ENCODE measurements at regions not wholly inside any gene's neighbourhood (a gene's known extent, or its start where the extent isn't known, plus 50 kb on each side); places are given as distances from the start of the nearest gene placed in this dataset.

DNA sequence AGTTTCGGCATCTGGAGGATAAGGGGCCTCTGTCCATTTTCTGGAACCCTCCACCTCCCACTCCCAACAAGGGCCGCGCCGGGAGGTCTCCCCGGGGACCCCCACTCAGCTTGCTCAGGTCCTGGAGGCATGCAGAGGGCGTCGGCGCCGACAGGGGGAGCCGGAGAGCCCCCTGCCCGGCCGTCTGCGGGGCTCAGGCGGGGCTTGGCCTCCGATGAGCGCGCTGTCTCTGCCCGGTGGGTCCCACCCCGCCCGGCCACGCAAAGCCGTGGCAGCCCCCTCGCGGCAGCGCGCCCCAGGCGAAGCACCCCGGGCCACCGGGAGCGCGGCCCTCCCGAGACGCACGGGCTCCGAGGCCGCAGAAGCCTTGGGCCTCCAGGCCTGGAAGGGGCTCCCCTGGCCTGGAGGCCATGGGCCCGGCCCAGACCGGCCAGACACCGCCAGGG is 149.7 kb upstream of the ZNF536 start:
- no peak for DNase-seq
- in situ Hi-C loops (cut with HindIII; ENCODE audit: low pct_ligation_motif_present, low pct_unique_long_range_greater_than_20kb, low sequenced_read_pairs): no loop called here

DNA sequence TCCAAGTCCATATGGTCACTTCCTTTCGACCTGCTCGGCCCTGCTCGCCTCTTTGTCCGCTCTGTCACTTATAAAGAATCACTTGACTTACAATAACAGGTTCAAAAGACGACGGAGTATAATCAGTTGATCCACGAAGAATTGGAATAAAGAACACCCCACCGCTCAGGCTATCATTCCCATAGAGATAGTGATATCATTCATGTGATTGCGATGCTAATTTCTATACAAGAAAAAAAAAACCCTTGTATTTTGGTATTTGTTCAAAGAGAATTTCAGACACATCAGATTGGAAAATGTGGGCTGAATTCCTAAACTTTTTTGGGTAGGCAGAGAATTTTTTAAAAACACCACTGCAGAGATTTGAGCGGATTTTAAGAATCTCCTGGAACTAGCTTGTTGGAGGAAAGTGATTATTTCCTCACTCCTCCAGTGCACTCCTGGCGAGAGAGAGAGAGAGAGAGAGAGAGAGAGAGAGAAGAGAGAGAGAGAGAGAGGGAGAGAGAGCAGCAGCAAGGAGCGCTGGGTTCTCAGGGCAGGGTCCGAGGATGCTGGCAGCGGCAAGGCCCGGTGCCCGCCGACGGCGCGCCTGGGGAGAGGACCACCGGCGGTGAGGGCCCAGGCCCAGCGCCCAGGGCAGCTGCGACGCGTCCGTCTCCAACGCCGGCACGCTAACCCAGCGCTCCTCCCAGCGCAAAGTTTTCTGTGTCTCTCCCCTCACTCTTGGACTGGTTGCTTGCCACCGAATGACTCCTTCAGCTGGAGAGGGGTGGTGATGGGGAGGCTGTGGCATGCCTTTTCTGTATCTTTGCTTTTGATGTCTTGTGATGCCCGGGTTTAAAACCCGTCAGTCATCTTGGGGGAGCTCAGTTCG is 149.0 kb upstream of the ZNF536 start:
- DNase-seq: no peak
- in situ Hi-C loops (cut with HindIII; ENCODE audit: low pct_ligation_motif_present, low pct_unique_long_range_greater_than_20kb, low sequenced_read_pairs): no loop called here

DNA sequence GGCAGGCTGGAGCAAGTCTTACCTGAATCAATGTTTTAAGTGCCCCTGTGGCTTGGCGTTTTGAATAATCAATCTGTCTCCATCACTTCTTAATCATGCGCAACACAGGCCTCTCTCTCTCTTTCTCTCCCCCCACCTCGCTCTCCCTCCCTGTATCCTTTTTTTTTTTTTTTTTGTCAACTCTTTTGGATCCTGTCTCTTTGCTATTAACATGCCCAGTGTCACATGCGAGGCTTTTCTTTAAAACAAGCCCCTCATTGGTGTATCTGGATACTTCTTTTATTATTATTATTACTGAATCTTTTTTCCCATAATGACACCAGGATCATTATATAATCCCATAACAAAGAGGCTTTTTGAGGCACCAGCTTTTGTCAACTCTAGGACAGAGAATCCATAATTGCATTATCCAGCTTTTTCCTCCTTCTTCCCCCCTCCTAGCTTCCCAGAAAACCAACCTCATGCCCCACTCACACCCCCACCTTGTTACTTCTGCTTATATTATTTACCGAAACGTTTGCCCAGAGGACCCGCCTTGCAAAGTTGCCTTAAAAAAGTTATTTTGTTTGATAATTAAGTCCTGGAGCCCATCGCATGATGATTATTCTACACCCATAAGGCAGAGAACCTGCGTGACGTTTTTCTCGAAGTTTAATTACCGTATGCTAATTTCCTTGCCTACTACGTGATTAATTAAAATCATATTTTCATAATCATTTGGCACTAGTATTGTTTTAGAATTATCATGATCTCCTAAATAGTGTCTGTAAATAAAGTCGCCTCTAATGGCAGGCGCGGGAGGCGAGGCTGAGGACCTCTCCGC is 148.1 kb upstream of the ZNF536 start:
- no peak for DNase-seq
- in situ Hi-C loops (cut with HindIII; ENCODE audit: low pct_ligation_motif_present, low pct_unique_long_range_greater_than_20kb, low sequenced_read_pairs): no loop called here

DNA sequence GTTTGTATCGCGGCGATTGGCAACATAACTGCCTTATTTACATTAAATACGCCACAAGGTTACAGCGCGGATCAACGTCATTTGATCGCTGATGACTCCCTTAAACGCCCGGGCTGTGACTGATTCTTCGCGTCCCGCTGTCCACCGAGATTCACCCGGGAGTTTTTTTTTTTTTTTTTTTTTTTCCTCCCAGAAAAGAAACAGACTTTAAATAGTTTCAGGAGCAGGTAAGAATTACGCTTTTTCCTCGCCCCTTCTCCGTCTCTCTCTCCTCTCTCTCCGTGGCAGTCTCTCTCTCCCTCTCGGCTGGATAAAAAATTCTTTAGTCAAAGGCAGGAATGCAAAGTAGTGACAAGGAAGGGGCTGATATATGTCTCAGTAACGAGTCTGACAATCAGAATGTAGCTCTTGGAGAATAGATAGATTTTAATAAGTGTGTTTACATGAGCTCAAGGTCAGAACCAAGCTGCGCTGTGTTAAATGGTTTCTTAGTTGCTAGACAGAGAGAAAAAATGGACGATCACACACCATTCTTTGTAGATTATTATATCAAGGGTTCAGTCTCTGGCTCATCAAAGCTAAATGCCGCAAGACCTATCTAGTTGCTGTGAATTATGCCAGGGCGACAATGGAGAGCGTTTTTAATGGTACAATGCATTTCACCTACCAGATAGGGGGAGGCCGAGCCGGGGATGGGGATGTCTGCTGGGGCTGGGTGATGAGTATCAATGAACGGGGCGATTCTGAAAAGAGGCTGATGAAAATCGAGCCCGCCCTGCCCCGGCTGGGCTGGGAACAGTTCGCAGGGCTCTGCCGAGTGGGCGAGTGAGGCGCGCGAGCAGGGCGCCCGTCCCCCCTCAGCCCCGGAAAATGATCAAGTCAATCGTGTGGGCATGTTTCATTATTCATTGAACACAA is 147.2 kb upstream of the ZNF536 start:
- in situ Hi-C loops (cut with HindIII; ENCODE audit: low pct_ligation_motif_present, low pct_unique_long_range_greater_than_20kb, low sequenced_read_pairs): no loop called here
- DNase-seq: no peak

DNA sequence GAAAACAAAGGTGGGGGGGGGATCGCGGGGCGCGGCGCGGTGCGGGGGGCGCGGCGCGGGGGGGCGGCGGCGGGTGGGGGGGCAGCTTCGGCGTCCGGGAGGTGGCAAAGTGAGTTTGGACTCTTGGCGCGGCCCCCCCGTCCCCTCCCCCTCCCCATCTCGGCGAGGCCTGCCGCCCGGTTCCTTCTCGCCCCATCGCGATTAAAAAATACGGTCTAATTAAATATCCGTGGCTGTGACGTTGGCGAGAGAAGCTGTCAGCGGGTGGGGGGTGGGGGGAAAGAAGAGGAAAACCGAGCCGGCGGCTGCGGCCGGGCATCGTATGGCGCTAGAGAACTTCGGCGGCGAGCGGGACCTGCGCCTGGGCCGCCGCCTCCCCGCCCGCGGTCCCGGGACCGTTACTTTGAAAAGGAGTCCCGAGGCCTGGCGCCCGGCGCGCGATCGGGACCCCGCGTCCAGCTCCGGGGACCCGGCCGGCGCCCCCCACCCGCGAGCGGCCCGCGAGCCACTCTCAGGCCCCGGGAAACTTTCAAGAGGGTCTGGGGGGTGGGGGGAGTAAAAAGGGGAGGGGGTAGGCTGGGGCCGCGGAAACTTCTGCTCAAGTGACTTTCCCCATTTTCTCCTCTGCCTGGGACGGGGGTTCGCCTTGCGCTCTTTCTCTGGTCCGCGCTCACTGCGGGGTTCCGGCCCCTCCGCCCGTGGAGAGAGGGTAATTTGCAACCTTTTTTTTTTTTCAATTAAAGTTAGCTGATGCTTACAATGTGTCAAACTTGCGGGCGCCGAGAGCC is 146.3 kb upstream of the ZNF536 start:
- no peak for DNase-seq
- in situ Hi-C loops (cut with HindIII; ENCODE audit: low pct_ligation_motif_present, low pct_unique_long_range_greater_than_20kb, low sequenced_read_pairs): no loop called here

DNA sequence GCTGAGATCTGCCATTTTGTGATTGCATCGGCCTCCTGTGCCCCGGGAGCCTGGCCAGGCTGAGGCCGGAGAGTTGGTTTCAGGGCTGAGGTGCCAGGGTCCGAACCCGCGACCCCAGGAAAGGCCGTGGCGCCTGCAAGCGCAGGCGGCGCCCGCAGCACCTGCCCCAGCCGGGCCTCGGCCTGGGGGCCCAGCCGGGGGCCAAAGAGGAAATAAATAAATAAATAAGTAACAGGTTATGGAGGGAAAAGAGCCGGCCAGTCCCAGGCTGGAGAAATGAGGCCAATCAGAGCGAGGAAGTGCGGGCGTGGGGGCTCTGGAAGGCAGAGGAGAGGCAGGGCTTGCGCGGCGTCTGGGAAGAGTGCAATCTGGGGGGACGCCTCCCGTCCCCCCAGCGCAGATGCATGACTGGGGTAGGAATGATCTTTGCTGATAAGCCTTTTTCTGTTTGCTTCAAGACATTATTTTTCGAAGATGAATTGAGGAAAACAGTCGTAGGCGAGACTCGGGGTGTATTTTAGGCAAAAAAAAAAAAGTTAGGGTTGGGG is 145.6 kb upstream of the ZNF536 start:
- no peak for DNase-seq
- in situ Hi-C loops (cut with HindIII; ENCODE audit: low pct_ligation_motif_present, low pct_unique_long_range_greater_than_20kb, low sequenced_read_pairs): no loop called here

DNA sequence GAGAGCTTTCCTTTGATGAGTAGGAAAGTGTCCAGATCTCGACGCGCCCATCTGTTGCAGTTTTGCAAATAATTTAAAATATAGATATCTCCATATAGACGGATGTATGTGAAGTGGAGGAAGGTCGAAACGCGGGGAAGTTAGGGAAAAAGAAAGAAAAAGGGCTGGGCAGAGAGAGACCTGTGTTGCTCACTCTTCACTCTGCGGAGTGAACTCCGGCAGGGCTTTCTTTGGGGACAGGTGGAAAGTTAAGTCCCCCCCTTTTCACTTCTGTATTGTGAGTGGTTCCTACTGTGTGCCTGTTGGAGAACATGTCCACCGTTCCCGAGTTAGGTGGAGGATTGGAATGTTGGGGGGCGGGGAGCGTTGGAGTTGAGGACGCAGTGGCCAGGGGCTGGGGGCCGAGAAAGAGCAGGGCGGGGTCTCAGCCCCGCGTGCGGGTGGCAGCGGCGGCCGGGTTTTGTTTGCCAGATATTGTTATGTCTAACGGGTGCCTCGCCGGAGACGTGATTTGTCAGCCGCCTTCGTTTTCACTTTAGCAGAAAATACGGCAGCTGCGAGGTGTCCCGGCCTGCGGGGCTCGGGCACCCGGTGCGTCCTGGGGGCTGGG is 145.1 kb upstream of the ZNF536 start:
- no peak for DNase-seq
- in situ Hi-C loops (cut with HindIII; ENCODE audit: low pct_ligation_motif_present, low pct_unique_long_range_greater_than_20kb, low sequenced_read_pairs): no loop called here

DNA sequence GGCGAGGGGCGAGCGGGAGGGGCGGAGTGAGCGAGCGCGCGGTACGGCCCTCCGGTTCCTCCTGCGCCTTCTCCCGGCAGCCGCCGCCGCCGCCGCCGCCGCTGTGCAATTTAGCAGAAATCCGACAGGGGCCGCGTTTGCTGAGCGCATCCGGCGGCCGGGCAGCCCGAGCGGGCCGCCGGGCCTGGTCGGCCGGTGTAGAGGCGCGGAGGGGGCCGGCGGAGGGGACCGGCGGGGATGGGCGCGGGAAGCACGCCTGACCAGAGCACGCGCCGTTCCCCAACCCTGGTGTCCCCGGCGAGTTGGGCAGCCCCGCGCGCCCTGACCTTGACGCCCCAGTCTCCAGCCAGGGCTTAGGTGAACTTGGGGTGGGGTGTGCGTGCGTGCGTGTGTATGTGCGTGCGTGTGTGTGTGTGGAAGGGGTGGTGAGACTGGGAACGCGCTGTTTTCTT is 144.5 kb upstream of the ZNF536 start:
- in situ Hi-C loops (cut with HindIII; ENCODE audit: low pct_ligation_motif_present, low pct_unique_long_range_greater_than_20kb, low sequenced_read_pairs): no loop called here
- peak; percentile 40 for DNase-seq

DNA sequence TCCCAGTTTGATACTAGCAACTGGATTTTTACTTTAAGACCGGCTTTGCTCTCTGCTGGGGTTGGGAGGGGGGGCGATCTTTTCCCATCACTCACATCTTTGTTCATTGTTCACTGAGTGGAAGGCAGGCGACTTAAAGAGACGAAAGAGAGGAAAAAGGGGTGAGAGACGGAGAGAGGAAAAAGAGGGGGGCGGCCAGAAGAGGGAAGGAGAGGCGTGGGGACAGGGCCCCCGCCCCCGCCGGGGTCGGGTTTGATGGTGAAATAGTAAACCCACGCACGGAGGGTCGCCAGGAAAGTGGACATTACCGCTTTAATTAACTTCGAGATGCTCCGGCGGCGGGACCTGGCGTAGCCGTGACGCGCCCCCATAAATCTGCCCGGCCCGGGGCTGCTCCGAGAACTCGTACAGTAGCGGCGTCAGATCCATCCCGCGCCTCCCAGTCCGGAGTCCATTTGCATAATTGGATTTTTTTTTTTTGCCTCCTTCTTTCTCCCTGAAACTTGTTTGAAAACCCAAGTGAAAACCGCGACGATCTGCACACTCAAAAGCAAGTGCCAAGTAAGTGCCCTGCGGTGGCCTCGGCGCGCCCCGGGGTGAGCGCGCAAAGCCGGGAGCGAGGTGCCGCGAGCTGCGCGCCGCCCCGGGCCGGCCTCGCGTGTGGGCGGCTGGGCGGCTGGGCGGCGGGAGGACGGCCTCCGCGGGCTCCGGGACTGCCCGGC is 143.9 kb upstream of the ZNF536 start:
- no peak for DNase-seq
- in situ Hi-C loops (cut with HindIII; ENCODE audit: low pct_ligation_motif_present, low pct_unique_long_range_greater_than_20kb, low sequenced_read_pairs): no loop called here

DNA sequence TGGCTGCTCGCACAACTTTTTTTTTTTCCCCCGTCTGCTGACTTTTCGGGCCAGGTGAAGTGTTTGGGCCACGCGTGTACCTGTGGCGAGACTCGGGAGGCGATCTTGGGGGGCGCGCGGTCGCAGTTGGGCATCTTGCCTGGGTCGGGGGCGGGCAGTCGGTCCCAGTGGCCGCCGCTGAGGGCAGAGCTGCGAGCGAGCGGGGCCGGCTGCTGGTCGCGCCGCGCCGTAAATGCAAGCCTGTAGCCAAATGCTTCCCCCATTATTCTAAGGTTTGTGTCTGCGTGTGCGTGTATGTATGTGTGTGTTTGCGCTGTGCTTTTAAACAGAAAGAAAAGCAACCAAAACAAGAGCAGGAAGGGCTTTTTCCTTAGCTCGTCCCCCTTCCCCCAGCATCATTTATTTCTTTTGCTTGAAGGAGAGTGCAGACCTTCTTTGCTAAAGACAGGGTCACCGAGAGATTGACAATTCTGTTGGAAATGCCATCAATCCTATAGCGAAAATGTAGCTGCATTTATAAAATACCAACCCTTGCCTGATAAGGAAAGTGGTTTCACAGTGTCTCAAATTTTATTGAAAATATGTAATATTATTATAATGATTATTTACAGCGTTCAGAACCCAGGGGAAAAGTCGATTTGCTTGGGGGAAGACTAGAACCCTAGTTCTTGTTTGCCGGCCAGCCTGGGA is 143.2 kb upstream of the ZNF536 start:
- in situ Hi-C loops (cut with HindIII; ENCODE audit: low pct_ligation_motif_present, low pct_unique_long_range_greater_than_20kb, low sequenced_read_pairs): no loop called here

DNA sequence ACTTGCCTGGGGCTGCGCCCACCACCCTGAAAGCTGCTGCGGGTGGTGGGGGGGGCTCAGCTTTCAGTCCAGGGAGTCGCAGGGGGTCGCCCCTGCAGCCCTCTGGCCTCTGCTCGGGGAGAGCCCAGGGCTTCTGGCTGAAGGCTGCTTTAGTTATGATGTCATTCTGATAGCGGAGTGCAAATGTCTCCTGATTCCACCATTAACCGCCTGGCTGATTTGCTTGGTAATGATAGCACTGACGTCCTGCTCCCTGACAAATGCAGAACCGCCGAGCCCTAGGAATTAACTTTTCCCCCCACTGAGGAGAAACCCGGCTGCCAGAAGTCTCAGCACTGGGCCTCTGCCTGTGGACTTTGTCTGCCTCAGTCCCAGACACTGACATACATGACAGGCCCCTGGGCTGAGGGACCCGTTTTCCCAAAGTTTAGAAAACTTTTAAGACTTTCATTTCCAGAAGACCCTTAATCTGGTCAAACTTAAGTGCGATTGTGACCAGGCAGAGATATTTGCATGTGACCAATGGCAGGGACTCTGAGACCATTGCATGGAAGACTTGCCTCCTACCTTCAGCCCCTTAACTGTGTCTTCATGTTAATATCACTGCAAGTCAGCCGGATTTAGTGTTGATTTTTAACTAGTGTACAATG is 142.5 kb upstream of the ZNF536 start:
- in situ Hi-C loops (cut with HindIII; ENCODE audit: low pct_ligation_motif_present, low pct_unique_long_range_greater_than_20kb, low sequenced_read_pairs): no loop called here

More for the DNA sequence above, 143.2 kb upstream of the ZNF536 start:
- DNase-seq: no peak

DNA sequence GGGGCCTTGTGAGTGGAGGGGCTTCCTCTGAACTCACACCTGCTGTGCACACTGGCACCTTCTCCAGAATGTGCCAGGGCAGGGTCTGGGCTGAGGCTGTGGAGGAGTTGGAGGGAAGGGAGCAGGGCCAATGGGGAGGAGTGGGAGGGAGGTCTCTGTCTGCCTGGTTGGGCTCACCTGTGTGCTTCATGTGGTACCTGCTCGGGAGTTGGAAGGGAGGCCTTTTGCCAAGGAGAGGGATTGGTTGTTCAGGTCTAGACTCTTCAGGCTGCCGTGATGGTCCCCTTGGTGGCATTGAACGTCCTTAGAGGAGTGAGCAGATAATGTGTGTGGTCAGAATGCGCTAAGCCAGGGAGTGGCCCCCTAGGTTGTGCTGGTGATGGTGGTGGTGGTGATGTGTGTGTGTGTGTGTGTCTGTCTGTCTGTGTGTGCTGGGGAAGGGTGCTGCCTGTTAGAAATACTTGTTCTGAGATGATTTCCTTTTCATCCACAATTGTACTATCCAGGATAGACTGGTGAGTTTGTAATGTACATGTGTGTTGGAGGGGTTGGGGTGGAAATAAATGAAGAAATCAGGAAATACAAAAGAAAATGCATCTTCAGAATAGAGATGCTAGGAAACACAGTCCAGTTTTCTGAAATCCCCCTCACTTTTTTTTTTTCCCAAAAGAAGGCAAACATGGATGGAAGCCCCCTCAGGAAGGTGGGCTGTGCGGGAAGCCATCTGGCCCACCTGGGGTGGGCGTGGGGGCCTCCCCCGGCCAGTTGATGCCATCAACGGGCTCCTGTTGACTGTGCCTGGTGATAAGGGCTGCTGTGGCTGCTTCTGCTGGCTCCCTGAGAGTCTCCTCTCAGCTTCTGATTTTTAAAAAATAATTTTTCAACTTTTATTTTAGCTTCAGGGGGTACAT is 140.5 kb upstream of the ZNF536 start:
- in situ Hi-C loops (cut with HindIII; ENCODE audit: low pct_ligation_motif_present, low pct_unique_long_range_greater_than_20kb, low sequenced_read_pairs): no loop called here
- no peak for DNase-seq

More for the DNA sequence above, 142.5 kb upstream of the ZNF536 start:
- DNase-seq: no peak

DNA sequence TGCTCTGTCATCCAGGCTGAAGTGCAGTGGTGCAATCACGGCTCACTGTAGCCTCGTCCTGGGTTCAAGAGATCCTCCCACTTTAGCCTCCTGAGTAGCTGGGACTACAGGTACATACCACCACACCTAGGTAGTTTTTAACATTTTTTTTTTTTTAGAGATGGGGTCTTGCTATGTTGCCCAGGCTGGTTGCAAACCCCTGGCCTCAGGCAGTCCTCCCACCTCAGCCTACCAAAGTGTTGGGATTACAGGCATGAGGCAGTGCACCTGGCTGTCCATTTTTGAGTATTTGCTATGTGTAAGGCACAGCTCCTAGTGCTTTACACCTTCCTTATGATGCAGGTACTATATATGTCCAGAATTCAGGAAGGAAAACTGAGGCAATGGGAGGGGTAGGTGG is 138.8 kb upstream of the ZNF536 start:
- DNase-seq: no peak
- in situ Hi-C loops (cut with HindIII; ENCODE audit: low pct_ligation_motif_present, low pct_unique_long_range_greater_than_20kb, low sequenced_read_pairs): no loop called here

DNA sequence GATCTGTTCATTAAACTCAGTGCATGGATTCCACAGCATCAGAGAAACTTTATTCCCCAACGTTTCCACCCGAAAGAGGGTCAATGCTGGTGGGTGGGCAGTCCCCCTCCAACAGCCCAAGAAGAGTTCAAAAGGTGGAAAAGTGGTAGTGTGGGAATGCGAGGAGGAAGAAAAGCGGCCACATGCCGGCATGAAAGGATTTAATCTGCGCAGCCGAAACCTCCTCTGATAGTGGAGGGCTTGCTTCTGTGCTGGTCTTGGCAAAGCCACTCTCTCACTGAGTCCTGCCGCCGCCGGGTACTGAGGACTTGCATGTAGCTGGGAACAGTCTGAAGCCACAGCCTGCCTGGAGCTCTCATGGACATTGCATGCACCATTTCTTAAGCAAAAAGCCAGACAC is 136.2 kb upstream of the ZNF536 start:
- in situ Hi-C loops (cut with HindIII; ENCODE audit: low pct_ligation_motif_present, low pct_unique_long_range_greater_than_20kb, low sequenced_read_pairs): no loop called here
- DNase-seq: no peak

DNA sequence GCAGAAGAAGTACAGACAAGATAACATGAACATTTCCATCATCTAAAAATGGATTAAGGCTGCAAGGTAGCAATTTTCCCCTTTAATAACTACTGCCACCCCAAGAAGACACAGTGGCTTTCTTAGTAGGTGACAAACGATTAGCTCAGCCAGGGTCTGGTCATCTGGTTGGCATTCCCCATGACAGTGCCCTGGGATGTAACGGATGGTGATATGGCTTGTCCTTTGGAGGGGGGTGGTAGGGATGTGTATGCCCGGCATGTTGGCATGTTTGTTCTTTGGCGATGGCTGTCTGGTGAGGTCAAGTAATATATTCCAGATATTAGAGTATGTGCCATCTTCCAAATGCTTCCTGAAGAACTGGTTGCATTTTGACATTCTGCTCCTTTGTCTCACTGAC is 135.6 kb upstream of the ZNF536 start:
- in situ Hi-C loops (cut with HindIII; ENCODE audit: low pct_ligation_motif_present, low pct_unique_long_range_greater_than_20kb, low sequenced_read_pairs): no loop called here
- no peak for DNase-seq
